Mucosa of rectum (tissue), 2 donors: ENCODE measurements at regions not wholly inside any gene's neighbourhood (a gene's known extent, or its start where the extent isn't known, plus 50 kb on each side); places are given as distances from the start of the nearest gene placed in this dataset.
"Not testable (repeated sequence)": the region's sequence is repeated elsewhere in the genome, so short reads cannot be mapped to it uniquely, and the experiment has no call there.

Source experiments
- H3K27ac ChIP-seq, 2 donors: one replicate each; pipeline ENCODE4 v1.7.0; 2013; ENCODE audit warnings: inconsistent platforms in 2 of 2, low read depth in 2 of 2, low read length in 2 of 2
- H3K27me3 ChIP-seq, 2 donors: one replicate each; pipeline ENCODE4 v1.7.0; 2013; ENCODE audit warnings: low read length in 2 of 2; ENCODE audit not compliant: control insufficient read depth in 2 of 2, insufficient read depth in 2 of 2
- H3K36me3 ChIP-seq, 2 donors: one replicate each; pipeline ENCODE4 v1.7.0; 2013; ENCODE audit warnings: low read length in 2 of 2; ENCODE audit not compliant: control insufficient read depth in 2 of 2, insufficient read depth in 2 of 2
- H3K4me1 ChIP-seq, 2 donors: one replicate each; pipeline ENCODE4 v1.7.0; 2013; ENCODE audit warnings: low read length in 2 of 2, mild to moderate bottlenecking in 1 of 2; ENCODE audit not compliant: control insufficient read depth in 2 of 2, insufficient read depth in 2 of 2
- H3K4me3 ChIP-seq, 2 donors: one replicate each; pipeline ENCODE4 v1.7.0; 2013; ENCODE audit warnings: low read length in 2 of 2
- H3K9ac ChIP-seq, 2 donors: one replicate each; pipeline ENCODE4 v1.7.0; 2013; ENCODE audit warnings: low read length in 2 of 2, low read depth in 1 of 2, mild to moderate bottlenecking in 1 of 2
- H3K9me3 ChIP-seq, 2 donors: one replicate each; pipeline ENCODE4 v1.7.0; 2013; ENCODE audit warnings: low read length in 2 of 2; ENCODE audit not compliant: control insufficient read depth in 2 of 2
- donor health status: healthy.
- donor health status: Normal muscosa, but diverticular disease.

DNA sequence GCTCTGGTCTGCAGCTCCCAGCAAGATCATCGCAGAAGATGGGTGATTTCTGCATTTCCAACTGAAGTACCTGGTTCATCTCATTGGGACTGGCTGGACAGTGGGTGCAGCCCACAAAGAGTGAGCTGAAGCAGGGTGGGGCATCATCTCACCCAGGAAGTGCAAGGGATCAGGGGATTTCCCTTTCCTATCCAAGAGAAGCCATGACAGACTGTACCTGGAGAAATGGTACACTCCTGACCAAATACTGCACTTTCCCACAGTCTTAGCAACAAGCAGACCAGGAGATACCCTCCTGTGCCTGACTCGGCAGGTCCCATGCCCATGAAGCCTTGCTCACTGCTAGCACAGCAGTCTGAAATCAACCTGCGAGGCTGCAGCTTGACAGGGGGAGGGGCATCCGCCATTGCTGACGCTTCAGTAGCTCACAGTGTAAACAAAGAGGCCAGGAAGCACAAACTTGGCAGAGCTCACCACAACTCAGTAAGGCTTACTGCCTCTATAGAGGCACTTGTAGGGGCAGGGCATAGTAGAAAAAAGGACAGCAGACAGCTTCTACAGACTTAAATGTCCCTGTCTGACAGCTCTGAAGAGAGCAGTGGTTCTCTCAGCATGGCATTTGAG, 60.5 kb downstream of the AREG start:
- not testable (repeated sequence) for H3K9ac ChIP-seq, H3K4me3 ChIP-seq, H3K27me3 ChIP-seq, H3K9me3 ChIP-seq, H3K4me1 ChIP-seq, H3K27ac ChIP-seq, H3K36me3 ChIP-seq

DNA sequence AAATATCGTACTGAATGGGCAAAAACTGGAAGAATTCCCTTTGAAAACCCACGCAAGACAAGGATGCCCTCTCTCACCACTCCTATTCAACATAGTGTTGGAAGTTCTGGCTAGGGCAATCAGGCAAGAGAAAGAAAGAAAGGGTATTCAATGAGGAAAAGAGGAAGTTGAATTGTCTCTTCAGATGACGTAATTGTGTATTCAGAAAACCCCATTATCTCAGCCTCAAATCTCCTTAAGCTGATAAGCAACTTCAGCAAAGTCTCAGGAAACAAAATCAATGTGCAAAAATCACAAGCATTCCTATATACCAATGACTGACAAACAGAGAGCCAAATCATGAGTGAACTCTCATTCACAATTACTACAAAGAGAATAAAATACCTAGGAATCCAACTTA, 64.4 kb downstream of the AREG start:
- H3K36me3 ChIP-seq, H3K27me3 ChIP-seq, H3K9me3 ChIP-seq, H3K9ac ChIP-seq, H3K27ac ChIP-seq, H3K4me1 ChIP-seq, H3K4me3 ChIP-seq: not testable (repeated sequence)

- Histone ChIP-seq H3K9ac (no peak overlapping the region), H3K36me3 (no peaks in the 10 kb centered on the region), H3K4me1 (no peaks in the 10 kb centered on the region), H3K27ac (no peak overlapping the region), H3K27me3 (no peaks in the 10 kb centered on the region), H3K9me3 (no peaks in the 10 kb centered on the region), H3K4me3 (no peak overlapping the region)
Observed at GRCh38 chr4:74516303-74516702, 71.4 kb downstream of the AREG start.

DNA sequence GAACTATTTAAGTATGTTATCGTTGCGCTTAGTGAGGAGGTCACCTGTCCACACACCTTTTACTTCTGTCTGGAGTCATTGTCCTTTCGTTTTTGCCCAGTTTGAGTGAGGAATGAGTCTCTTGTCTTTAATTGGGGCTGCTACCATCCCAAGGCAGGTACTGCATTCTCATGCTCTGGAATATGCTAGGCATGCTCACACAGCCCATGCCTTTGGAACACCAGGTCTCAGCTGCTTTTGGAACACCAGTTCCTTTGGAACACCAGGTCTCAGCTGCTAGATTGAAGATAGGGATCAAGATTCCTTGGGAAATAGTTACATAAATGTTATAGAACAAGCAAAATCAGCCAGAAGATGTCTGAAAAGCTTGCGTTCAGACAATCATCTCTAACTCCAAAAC, 73.1 kb downstream of the AREG start:
- Histone ChIP-seq H3K36me3 (no peaks in the 10 kb centered on the region), H3K27me3 (no peaks in the 10 kb centered on the region), H3K27ac (no peak overlapping the region), H3K9me3 (no peaks in the 10 kb centered on the region), H3K4me3 (no peak overlapping the region), H3K9ac (no peak overlapping the region), H3K4me1 (no peaks in the 10 kb centered on the region)

GRCh38 chr4:74522251-74522991, 77.5 kb downstream of the AREG start:
- Histone ChIP-seq H3K4me3 (no peak overlapping the region), H3K36me3 (no peaks in the 10 kb centered on the region), H3K27me3 (no peaks in the 10 kb centered on the region), H3K4me1 (no peaks in the 10 kb centered on the region), H3K9ac (no peak overlapping the region), H3K27ac (no peak overlapping the region), H3K9me3 (no peaks in the 10 kb centered on the region)

DNA sequence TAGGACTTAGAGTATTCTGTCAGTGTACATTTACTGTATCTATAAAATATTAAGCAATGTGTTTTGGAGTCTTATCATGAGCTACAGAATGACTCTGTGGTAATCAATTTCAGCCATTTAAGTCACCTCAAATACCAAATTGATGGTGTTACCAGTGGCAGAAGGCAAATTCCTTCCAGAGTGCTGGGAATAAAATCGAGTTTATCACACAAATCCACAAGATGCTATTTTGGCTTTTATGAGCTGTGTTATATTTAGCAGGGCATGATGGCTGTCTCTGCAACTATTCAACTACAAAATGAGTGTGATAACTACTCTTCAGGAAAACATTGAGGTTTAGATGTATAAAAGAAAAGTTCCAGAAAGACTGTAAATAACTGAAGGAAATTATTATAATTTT, 78.2 kb downstream of the AREG start:
- Histone ChIP-seq H3K27ac (no peak overlapping the region), H3K27me3 (no peaks in the 10 kb centered on the region), H3K9me3 (no peaks in the 10 kb centered on the region), H3K4me3 (no peak overlapping the region), H3K36me3 (no peaks in the 10 kb centered on the region), H3K4me1 (no peaks in the 10 kb centered on the region), H3K9ac (no peak overlapping the region)

DNA sequence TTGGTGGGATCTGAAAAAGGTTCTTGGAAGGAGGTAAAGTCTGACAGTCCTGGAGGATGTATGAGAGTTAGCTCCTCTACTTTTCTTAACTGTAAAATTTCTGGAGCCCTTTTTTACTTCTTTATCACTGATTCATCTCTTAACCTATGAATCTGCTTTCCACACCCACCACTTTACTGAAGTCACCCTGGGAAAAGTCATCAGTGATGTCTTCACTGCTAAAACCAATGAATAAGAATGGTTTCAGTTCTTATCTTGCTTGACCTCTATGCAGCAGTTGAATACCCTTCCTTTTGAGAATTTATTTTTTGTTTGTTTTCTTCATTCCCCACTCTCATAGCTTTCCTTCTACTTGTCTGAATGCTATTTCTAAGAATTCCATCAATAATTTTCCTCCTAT, 80.0 kb downstream of the AREG start:
- no peaks in the 10 kb centered on the region for H3K27me3 ChIP-seq
- no peak overlapping the region for H3K4me3 ChIP-seq
- H3K9ac ChIP-seq, result no peak overlapping the region
- no peaks in the 10 kb centered on the region for H3K9me3 ChIP-seq
- no peaks in the 10 kb centered on the region for H3K36me3 ChIP-seq
- H3K27ac ChIP-seq, result no peak overlapping the region
- peaks cover 5 to 10% of the 10 kb centered on the region in 2 donors for H3K4me1 ChIP-seq

DNA sequence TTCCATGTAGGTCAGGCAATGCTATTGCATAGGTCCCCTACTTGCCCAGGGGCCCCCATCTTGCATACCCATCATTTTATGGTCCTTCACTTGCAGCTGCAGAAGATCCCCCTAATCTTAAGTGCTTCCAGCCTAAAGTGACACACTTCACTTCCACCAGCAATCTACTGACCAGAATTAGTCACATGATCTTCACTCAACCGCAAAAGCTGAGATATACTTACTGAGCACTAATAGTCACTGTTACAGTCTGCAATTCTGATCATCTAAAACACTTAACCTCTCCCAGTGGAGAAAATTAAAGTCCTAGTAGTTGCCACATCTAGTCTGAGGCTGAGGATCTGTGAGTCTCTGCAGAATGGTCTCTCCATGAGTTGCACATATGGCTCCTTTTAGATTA, 82.1 kb downstream of the AREG start:
- Histone ChIP-seq H3K9ac (no peak overlapping the region), H3K36me3 (no peaks in the 10 kb centered on the region), H3K27ac (no peak overlapping the region), H3K4me3 (no peak overlapping the region), H3K27me3 (no peaks in the 10 kb centered on the region), H3K4me1 (peaks cover 5 to 20% of the 10 kb centered on the region in 2 donors), H3K9me3 (no peaks in the 10 kb centered on the region)

DNA sequence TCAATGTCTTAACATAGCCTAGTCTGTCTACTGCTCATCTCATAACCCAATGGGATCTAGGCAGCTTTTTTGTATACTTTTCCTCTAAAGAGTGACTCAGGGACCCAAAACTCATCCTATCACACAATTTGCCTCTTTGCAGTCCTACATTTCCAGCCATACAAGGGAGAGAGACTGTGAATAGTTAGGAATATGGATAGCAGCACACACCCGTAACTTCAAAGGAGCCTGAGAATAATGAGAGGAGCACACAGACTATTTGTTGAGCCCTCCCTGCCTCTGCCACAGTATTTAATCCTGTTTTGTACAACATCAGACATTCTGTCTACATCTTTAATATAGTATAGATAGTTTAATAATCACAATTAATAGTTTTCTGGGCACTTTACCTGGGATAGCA, 83.2 kb downstream of the AREG start:
- no peaks in the 10 kb centered on the region for H3K9me3 ChIP-seq
- H3K27ac ChIP-seq, result no peak overlapping the region
- H3K36me3 ChIP-seq, result no peaks in the 10 kb centered on the region
- H3K9ac ChIP-seq, result no peak overlapping the region
- H3K27me3 ChIP-seq, result no peaks in the 10 kb centered on the region
- H3K4me1 ChIP-seq, result peaks cover 5 to 22% of the 10 kb centered on the region in 2 donors
- no peak overlapping the region for H3K4me3 ChIP-seq

- H3K9ac ChIP-seq, result peak overlapping the region in 1 of 2 donors; percentile 14
- H3K27me3 ChIP-seq, result no peaks in the 10 kb centered on the region
- no peaks in the 10 kb centered on the region for H3K36me3 ChIP-seq
- H3K27ac ChIP-seq, result peak overlapping the region in 1 of 2 donors; percentile 41
- no peaks in the 10 kb centered on the region for H3K9me3 ChIP-seq
- H3K4me3 ChIP-seq, result no peak overlapping the region
- H3K4me1 ChIP-seq, result peaks cover 5 to 28% of the 10 kb centered on the region in 2 donors
Observed at GRCh38 chr4:74529284-74530041, 84.5 kb downstream of the AREG start.
